ENCODE measurements at regions not wholly inside any gene's neighbourhood (a gene's known extent, or its start where the extent isn't known, plus 50 kb on each side); places are given as distances from the start of the nearest gene placed in this dataset.

DNA sequence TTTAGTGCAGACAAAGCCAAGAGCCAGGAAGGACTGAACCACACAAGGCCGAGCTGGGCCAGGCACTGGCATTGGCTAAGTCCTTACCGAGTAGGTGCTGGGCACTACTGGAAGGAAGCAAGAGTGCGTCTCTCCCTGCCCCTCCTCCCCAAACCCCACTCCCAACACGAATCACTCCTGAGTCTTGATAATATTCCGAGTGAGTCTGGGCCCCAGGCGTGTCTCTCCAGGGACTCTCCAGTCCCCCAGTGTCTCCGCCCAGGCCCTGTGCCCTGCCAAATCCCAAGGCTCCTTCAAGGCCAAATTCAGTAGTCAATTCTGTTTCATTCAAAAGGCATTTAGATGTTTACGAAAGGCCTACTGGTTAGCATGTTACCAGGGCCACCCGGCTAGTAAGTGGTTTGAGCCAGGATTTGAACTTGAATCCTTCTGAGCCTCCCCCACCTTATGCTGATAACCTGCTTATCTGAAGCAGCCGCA, 82.8 kb downstream of the GLI2 start:
- Histone ChIP-seq H3K4me3 (replicated peaks in 1 of 3; ENCODE audit: insufficient read depth in 1 of 3, low read depth in 2 of 3, low read length in 3 of 3) (no peak overlapping the region), H4K20me1 (ENCODE audit: insufficient read depth, low read length) (no peaks in the 10 kb centered on the region; the same call in 1 of the 2 replicates), H3K9me3 (ENCODE audit: low read length) (no peaks in the 10 kb centered on the region), H3K9ac (ENCODE audit: insufficient read depth, low read depth, low read length) (no peak overlapping the region), H3K4me2 (ENCODE audit: low read depth, low read length) (no peak overlapping the region), H3K27me3 (ENCODE audit: control insufficient read depth in 1 of 2, insufficient read depth in 2 of 2, low read length in 2 of 2) (peaks cover 12 to 82% of the 10 kb centered on the region in 2 experiments), H3K27ac (ENCODE audit: extremely low read length, insufficient read depth, low read length) (no peak overlapping the region), H3K4me1 (ENCODE audit: insufficient read depth, low read length) (peaks cover 9% of the 10 kb centered on the region; the same call in 1 of the 2 replicates), H2AFZ (ENCODE audit: low read length) (no peak overlapping the region), H3K79me2 (ENCODE audit: insufficient read depth, low read length) (no peaks in the 10 kb centered on the region), H3K36me3 (replicated peaks in 1 of 2; ENCODE audit: control insufficient read depth in 1 of 2, insufficient read depth in 2 of 2, low read length in 2 of 2) (no peaks in the 10 kb centered on the region)
- in situ Hi-C loops (cut with HindIII; ENCODE audit: extremely low pct_ligation_motif_present, low pct_unique_long_range_greater_than_20kb) (no loop called here), intact Hi-C loops (cut with micrococcal nuclease; ENCODE audit: unreplicated experiment) (no loop called here)
- DNase-seq (ENCODE audit: low spot score) (no peak), FAIRE-seq (no peak), ATAC-seq (no peak)
- CTCF ChIA-PET (ENCODE audit: low intra/inter-chr PET ratio, low total read pairs), result no interaction called here
- 41% methylated on average over 10 of the region's 10 CpGs for WGBS (ENCODE audit: low lambda C conversion rate)
- POLR2A ChIA-PET, result no interaction called here
- no TSS peak for BruUV-seq (replicated peaks)
- no peak for TF ChIP-seq ZNF160 (CRISPR knock-in tag; IDR thresholded peaks at IDR 0.05)
- no peak for TF ChIP-seq KDM1A (CRISPR knock-in tag; IDR thresholded peaks at IDR 0.05)
- TF ChIP-seq ZFP91 (CRISPR knock-in tag; IDR thresholded peaks at IDR 0.05; ENCODE audit: borderline replicate concordance), result no peak
- TF ChIP-seq ZNF740 (CRISPR knock-in tag; IDR thresholded peaks at IDR 0.05), result no peak
- TF ChIP-seq RAD51 (IDR thresholded peaks at IDR 0.05; ENCODE audit: borderline replicate concordance), result no peak

- ChIA-PET CTCF (ENCODE audit: low intra/inter-chr PET ratio, low total read pairs) (no interaction called here), POLR2A (no interaction called here)
- H2AFZ ChIP-seq (ENCODE audit: low read length), result no peak overlapping the region
- no peaks in the 10 kb centered on the region for H3K9me3 ChIP-seq (ENCODE audit: low read length)
- no peak for ATAC-seq
- H3K4me3 ChIP-seq (replicated peaks in 1 of 3; ENCODE audit: insufficient read depth in 1 of 3, low read depth in 2 of 3, low read length in 3 of 3), result no peak overlapping the region
- FAIRE-seq, result no peak
- no peak overlapping the region for H3K4me2 ChIP-seq (ENCODE audit: low read depth, low read length)
- no peak for DNase-seq (ENCODE audit: low spot score)
- H3K36me3 ChIP-seq (replicated peaks in 1 of 2; ENCODE audit: control insufficient read depth in 1 of 2, insufficient read depth in 2 of 2, low read length in 2 of 2), result no peaks in the 10 kb centered on the region
- peaks cover 9% of the 10 kb centered on the region; the same call in 1 of the 2 replicates for H3K4me1 ChIP-seq (ENCODE audit: insufficient read depth, low read length)
- in situ Hi-C loops (cut with HindIII; ENCODE audit: extremely low pct_ligation_motif_present, low pct_unique_long_range_greater_than_20kb), result no loop called here
- BruUV-seq (replicated peaks), result no TSS peak
- no peaks in the 10 kb centered on the region for H3K79me2 ChIP-seq (ENCODE audit: insufficient read depth, low read length)
- H3K9ac ChIP-seq (ENCODE audit: insufficient read depth, low read depth, low read length), result no peak overlapping the region
- no peak overlapping the region for H3K27ac ChIP-seq (ENCODE audit: extremely low read length, insufficient read depth, low read length)
- intact Hi-C loops (cut with micrococcal nuclease; ENCODE audit: unreplicated experiment), result no loop called here
- H4K20me1 ChIP-seq (ENCODE audit: insufficient read depth, low read length), result no peaks in the 10 kb centered on the region; the same call in 1 of the 2 replicates
- peaks cover 9 to 83% of the 10 kb centered on the region in 2 experiments for H3K27me3 ChIP-seq (ENCODE audit: control insufficient read depth in 1 of 2, insufficient read depth in 2 of 2, low read length in 2 of 2)
- WGBS (ENCODE audit: low lambda C conversion rate), result 30% methylated on average over 5 of the region's 5 CpGs
- TF ChIP-seq SP1 (IDR thresholded peaks at IDR 0.05), result no peak
- TF ChIP-seq SP1 (CRISPR knock-in tag; IDR thresholded peaks at IDR 0.05), result no peak
- TF ChIP-seq, protein P1, sequence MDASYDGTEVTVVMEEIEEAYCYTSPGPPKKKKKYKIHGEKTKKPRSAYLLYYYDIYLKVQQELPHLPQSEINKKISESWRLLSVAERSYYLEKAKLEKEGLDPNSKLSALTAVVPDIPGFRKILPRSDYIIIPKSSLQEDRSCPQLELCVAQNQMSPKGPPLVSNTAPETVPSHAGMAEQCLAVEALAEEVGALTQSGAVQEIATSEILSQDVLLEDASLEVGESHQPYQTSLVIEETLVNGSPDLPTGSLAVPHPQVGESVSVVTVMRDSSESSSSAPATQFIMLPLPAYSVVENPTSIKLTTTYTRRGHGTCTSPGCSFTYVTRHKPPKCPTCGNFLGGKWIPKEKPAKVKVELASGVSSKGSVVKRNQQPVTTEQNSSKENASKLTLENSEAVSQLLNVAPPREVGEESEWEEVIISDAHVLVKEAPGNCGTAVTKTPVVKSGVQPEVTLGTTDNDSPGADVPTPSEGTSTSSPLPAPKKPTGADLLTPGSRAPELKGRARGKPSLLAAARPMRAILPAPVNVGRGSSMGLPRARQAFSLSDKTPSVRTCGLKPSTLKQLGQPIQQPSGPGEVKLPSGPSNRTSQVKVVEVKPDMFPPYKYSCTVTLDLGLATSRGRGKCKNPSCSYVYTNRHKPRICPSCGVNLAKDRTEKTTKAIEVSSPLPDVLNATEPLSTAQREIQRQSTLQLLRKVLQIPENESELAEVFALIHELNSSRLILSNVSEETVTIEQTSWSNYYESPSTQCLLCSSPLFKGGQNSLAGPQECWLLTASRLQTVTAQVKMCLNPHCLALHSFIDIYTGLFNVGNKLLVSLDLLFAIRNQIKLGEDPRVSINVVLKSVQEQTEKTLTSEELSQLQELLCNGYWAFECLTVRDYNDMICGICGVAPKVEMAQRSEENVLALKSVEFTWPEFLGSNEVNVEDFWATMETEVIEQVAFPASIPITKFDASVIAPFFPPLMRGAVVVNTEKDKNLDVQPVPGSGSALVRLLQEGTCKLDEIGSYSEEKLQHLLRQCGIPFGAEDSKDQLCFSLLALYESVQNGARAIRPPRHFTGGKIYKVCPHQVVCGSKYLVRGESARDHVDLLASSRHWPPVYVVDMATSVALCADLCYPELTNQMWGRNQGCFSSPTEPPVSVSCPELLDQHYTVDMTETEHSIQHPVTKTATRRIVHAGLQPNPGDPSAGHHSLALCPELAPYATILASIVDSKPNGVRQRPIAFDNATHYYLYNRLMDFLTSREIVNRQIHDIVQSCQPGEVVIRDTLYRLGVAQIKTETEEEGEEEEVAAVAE (CRISPR knock-in tag; IDR thresholded peaks at IDR 0.05; ENCODE audit: borderline replicate concordance), result no peak
- TF ChIP-seq KLF16 (CRISPR knock-in tag; IDR thresholded peaks at IDR 0.05), result no peak
- TF ChIP-seq KLF11 (CRISPR knock-in tag; IDR thresholded peaks at IDR 0.05), result no peak
- TF ChIP-seq POGZ (CRISPR knock-in tag; IDR thresholded peaks at IDR 0.05), result no peak
- TF ChIP-seq ZFY (CRISPR knock-in tag; IDR thresholded peaks at IDR 0.05), result no peak
- no peak for TF ChIP-seq KMT2B (CRISPR knock-in tag; IDR thresholded peaks at IDR 0.05)
Measured at GRCh38 chr2:120819720-120820210, 84.1 kb downstream of the GLI2 start.

Data from HepG2 (cell line).